WTC11 (cell line): ENCODE measurements at regions not wholly inside any gene's neighbourhood (a gene's known extent, or its start where the extent isn't known, plus 50 kb on each side); places are given as distances from the start of the nearest gene placed in this dataset.

ENCODE experiments used
- ATAC-seq: fragments of 200-7000 bp; cut with Tn5 transposase; 2 replicates; pipeline ENCODE4 v1.10.0; 2021; ENCODE audit warnings: mild to moderate bottlenecking, moderate library complexity
- CTCF ChIA-PET: fragments of 300-600 bp; sonication (Branson Sonifier 250); formaldehyde crosslinking; loops from one replicate; lab custom pipeline; 2021; ENCODE audit warnings: antibody characterized with exemption; lab: Charles Lee
- POLR2A ChIA-PET: fragments of 350-600 bp; sonication (Branson Sonifier 250); formaldehyde crosslinking; loops from one replicate; lab custom pipeline; 2021; ENCODE audit warnings: antibody characterized with exemption; lab: Charles Lee
- DNase-seq: peaks from one replicate; pipeline ENCODE4 v3.0.0; 2021; ENCODE audit warnings: low spot score
- H3K27ac Mint-ChIP-seq: 2 replicates; pipeline ENCODE4 v1.8.0; 2021; ENCODE audit warnings: mixed read lengths
- H3K27me3 Mint-ChIP-seq: 2 replicates; pipeline ENCODE4 v1.8.0; 2021; ENCODE audit warnings: low read depth, mild to moderate bottlenecking, moderate library complexity, mixed read lengths
- H3K36me3 Mint-ChIP-seq: 2 replicates; pipeline ENCODE4 v1.8.0; 2021; ENCODE audit warnings: mixed read lengths
- H3K4me1 Mint-ChIP-seq: 2 replicates; pipeline ENCODE4 v1.8.0; 2022; ENCODE audit warnings: mixed read lengths
- H3K4me3 Mint-ChIP-seq: 2 replicates; pipeline ENCODE4 v1.8.0; 2021; ENCODE audit warnings: mild to moderate bottlenecking, moderate library complexity, mixed read lengths
- H3K9me3 Mint-ChIP-seq: 2 replicates; pipeline ENCODE4 v1.8.0; 2021; ENCODE audit warnings: mixed read lengths
- AR ChIP-seq: fragments of 250-450 bp; sonication (Bioruptor Pico); IDR thresholded peaks from 2 replicates; pipeline ENCODE4 v1.9.0; 2021; ENCODE audit warnings: mild to moderate bottlenecking
- CBFB ChIP-seq: sonication (generic); formaldehyde crosslinking; IDR thresholded peaks from 2 replicates; pipeline ENCODE4 v1.8.1; 2022; ENCODE audit warnings: mild to moderate bottlenecking, low read depth, missing genetic modification reagents
- ETV6 ChIP-seq: sonication (generic); formaldehyde crosslinking; IDR thresholded peaks from 2 replicates; pipeline ENCODE4 v1.8.1; 2022; ENCODE audit warnings: mild to moderate bottlenecking, missing genetic modification reagents
- FOXK1 ChIP-seq: sonication (generic); formaldehyde crosslinking; IDR thresholded peaks from 2 replicates; pipeline ENCODE4 v1.8.0; 2022; ENCODE audit warnings: mild to moderate bottlenecking, moderate library complexity, missing genetic modification reagents
- GTF2I ChIP-seq: fragments of 250-450 bp; sonication (Bioruptor Pico); conservative IDR thresholded peaks from 2 replicates; pipeline ENCODE4 v1.4.0; 2021; ENCODE audit warnings: mild to moderate bottlenecking
- MXD4 ChIP-seq: fragments of 250-450 bp; sonication (Bioruptor Pico); IDR thresholded peaks from 2 replicates; pipeline ENCODE4 v1.8.0; 2021; ENCODE audit warnings: mild to moderate bottlenecking, moderate library complexity, borderline replicate concordance
- NFATC4 ChIP-seq: fragments of 250-450 bp; sonication (Bioruptor Pico); IDR thresholded peaks from 2 replicates; pipeline ENCODE4 v1.9.0; 2021; ENCODE audit warnings: mild to moderate bottlenecking
- SP1 ChIP-seq: sonication (generic); formaldehyde crosslinking; conservative IDR thresholded peaks from 2 replicates; pipeline ENCODE4 v1.8.1; 2022; ENCODE audit warnings: missing genetic modification reagents
- USF2 ChIP-seq: sonication (generic); formaldehyde crosslinking; IDR thresholded peaks from 2 replicates; pipeline ENCODE4 v1.8.1; 2023; ENCODE audit warnings: mild to moderate bottlenecking, missing genetic modification reagents, moderate library complexity
- ZNF138 ChIP-seq: sonication (generic); formaldehyde crosslinking; conservative IDR thresholded peaks from 2 replicates; pipeline ENCODE4 v1.8.1; 2022; ENCODE audit warnings: mild to moderate bottlenecking, moderate library complexity, missing genetic modification reagents
- ZNF232 ChIP-seq: sonication (generic); formaldehyde crosslinking; IDR thresholded peaks from 2 replicates; pipeline ENCODE4 v1.8.0; 2022; ENCODE audit warnings: mild to moderate bottlenecking, missing genetic modification reagents
- ZNF281 ChIP-seq: sonication (generic); formaldehyde crosslinking; IDR thresholded peaks from 2 replicates; pipeline ENCODE4 v1.8.0; 2023; ENCODE audit warnings: mild to moderate bottlenecking, missing genetic modification reagents
- TF ChIP-seq, protein P1 (sequence below): sonication (generic); formaldehyde crosslinking; IDR thresholded peaks from 2 replicates; pipeline ENCODE4 v1.8.1; 2022; ENCODE audit warnings: missing genetic modification reagents, borderline replicate concordance
- TF ChIP-seq, protein P2 (sequence below): sonication (generic); formaldehyde crosslinking; IDR thresholded peaks from 2 replicates; pipeline ENCODE4 v1.8.0; 2023; ENCODE audit warnings: missing genetic modification reagents
- TF ChIP-seq, protein P3 (sequence below): sonication (generic); formaldehyde crosslinking; IDR thresholded peaks from 2 replicates; pipeline ENCODE4 v1.8.1; 2023; ENCODE audit warnings: mild to moderate bottlenecking, missing genetic modification reagents, moderate library complexity
- TF ChIP-seq, protein P4 (sequence below): sonication (generic); formaldehyde crosslinking; conservative IDR thresholded peaks from 2 replicates; pipeline ENCODE4 v1.8.1; 2023; ENCODE audit warnings: mild to moderate bottlenecking, low read depth, missing genetic modification reagents, moderate library complexity
- TF ChIP-seq, protein P5 (sequence below): fragments of 250-450 bp; sonication (Bioruptor Pico); IDR thresholded peaks from 2 replicates; pipeline ENCODE4 v1.9.0; 2021; ENCODE audit warnings: mild to moderate bottlenecking, borderline replicate concordance
- TF ChIP-seq, protein P6 (sequence below): sonication (generic); formaldehyde crosslinking; IDR thresholded peaks from 2 replicates; pipeline ENCODE4 v1.8.1; 2023; ENCODE audit warnings: mild to moderate bottlenecking, missing genetic modification reagents

DNA sequence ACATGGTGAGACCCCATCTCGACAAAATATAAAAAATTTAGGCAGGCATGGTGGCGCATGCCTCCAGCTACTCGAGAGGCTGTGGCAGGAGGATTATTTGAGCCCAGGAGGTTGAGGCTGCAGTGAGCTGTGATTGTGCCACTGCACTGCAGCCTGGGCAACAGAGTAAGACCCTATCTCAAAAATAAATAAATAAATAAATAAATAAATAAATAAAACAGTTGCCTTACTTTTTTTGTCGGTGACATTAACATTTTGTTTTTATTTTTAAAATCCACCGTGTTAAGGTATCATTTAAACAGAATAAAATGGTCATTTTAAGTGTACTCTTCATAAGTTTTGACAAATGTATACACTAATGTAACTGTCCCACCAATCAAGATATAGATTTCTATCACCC is 57.0 kb downstream of the RASL11A start:
- no peak for ATAC-seq
- no peaks in the 10 kb centered on the region; the same call in 1 of the 2 replicates for H3K27me3 Mint-ChIP-seq
- DNase-seq: no peak
- H3K4me3 Mint-ChIP-seq: no peak overlapping the region
- no peaks in the 10 kb centered on the region for H3K4me1 Mint-ChIP-seq
- no peak overlapping the region for H3K27ac Mint-ChIP-seq
- H3K36me3 Mint-ChIP-seq: no peaks in the 10 kb centered on the region
- ChIA-PET POLR2A (no interaction called here), CTCF (interaction anchor here (0.6 to 2.3 kb wide), 2 partner anchors 34 to 444 kb away, joined by 3 to 5 read pairs; no protein-coding TSS in a partner anchor)
- peaks cover 14% of the 10 kb centered on the region for H3K9me3 Mint-ChIP-seq
- no peak for TF ChIP-seq NFATC4 (CRISPR knock-in tag)
- TF ChIP-seq, protein P1, sequence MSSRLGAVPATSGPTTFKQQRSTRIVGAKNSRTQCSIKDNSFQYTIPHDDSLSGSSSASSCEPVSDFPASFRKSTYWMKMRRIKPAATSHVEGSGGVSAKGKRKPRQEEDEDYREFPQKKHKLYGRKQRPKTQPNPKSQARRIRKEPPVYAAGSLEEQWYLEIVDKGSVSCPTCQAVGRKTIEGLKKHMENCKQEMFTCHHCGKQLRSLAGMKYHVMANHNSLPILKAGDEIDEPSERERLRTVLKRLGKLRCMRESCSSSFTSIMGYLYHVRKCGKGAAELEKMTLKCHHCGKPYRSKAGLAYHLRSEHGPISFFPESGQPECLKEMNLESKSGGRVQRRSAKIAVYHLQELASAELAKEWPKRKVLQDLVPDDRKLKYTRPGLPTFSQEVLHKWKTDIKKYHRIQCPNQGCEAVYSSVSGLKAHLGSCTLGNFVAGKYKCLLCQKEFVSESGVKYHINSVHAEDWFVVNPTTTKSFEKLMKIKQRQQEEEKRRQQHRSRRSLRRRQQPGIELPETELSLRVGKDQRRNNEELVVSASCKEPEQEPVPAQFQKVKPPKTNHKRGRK: no peak
- TF ChIP-seq USF2 (CRISPR knock-in tag): no peak
- TF ChIP-seq MXD4: no peak
- TF ChIP-seq ZNF138 (CRISPR knock-in tag): no peak
- TF ChIP-seq, protein P2, sequence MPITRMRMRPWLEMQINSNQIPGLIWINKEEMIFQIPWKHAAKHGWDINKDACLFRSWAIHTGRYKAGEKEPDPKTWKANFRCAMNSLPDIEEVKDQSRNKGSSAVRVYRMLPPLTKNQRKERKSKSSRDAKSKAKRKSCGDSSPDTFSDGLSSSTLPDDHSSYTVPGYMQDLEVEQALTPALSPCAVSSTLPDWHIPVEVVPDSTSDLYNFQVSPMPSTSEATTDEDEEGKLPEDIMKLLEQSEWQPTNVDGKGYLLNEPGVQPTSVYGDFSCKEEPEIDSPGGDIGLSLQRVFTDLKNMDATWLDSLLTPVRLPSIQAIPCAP (CRISPR knock-in tag): no peak
- TF ChIP-seq, protein P3, sequence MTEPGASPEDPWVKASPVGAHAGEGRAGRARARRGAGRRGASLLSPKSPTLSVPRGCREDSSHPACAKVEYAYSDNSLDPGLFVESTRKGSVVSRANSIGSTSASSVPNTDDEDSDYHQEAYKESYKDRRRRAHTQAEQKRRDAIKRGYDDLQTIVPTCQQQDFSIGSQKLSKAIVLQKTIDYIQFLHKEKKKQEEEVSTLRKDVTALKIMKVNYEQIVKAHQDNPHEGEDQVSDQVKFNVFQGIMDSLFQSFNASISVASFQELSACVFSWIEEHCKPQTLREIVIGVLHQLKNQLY (CRISPR knock-in tag): no peak
- TF ChIP-seq, protein P4, sequence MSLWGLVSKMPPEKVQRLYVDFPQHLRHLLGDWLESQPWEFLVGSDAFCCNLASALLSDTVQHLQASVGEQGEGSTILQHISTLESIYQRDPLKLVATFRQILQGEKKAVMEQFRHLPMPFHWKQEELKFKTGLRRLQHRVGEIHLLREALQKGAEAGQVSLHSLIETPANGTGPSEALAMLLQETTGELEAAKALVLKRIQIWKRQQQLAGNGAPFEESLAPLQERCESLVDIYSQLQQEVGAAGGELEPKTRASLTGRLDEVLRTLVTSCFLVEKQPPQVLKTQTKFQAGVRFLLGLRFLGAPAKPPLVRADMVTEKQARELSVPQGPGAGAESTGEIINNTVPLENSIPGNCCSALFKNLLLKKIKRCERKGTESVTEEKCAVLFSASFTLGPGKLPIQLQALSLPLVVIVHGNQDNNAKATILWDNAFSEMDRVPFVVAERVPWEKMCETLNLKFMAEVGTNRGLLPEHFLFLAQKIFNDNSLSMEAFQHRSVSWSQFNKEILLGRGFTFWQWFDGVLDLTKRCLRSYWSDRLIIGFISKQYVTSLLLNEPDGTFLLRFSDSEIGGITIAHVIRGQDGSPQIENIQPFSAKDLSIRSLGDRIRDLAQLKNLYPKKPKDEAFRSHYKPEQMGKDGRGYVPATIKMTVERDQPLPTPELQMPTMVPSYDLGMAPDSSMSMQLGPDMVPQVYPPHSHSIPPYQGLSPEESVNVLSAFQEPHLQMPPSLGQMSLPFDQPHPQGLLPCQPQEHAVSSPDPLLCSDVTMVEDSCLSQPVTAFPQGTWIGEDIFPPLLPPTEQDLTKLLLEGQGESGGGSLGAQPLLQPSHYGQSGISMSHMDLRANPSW (CRISPR knock-in tag): no peak
- no peak for TF ChIP-seq SP1
- TF ChIP-seq ETV6 (CRISPR knock-in tag): no peak
- TF ChIP-seq ZNF281: no peak
- no peak for TF ChIP-seq GTF2I (CRISPR knock-in tag)
- no peak for TF ChIP-seq ZNF232 (CRISPR knock-in tag)
- no peak for TF ChIP-seq AR (CRISPR knock-in tag)
- no peak for TF ChIP-seq FOXK1 (CRISPR knock-in tag)
- TF ChIP-seq, protein P5, sequence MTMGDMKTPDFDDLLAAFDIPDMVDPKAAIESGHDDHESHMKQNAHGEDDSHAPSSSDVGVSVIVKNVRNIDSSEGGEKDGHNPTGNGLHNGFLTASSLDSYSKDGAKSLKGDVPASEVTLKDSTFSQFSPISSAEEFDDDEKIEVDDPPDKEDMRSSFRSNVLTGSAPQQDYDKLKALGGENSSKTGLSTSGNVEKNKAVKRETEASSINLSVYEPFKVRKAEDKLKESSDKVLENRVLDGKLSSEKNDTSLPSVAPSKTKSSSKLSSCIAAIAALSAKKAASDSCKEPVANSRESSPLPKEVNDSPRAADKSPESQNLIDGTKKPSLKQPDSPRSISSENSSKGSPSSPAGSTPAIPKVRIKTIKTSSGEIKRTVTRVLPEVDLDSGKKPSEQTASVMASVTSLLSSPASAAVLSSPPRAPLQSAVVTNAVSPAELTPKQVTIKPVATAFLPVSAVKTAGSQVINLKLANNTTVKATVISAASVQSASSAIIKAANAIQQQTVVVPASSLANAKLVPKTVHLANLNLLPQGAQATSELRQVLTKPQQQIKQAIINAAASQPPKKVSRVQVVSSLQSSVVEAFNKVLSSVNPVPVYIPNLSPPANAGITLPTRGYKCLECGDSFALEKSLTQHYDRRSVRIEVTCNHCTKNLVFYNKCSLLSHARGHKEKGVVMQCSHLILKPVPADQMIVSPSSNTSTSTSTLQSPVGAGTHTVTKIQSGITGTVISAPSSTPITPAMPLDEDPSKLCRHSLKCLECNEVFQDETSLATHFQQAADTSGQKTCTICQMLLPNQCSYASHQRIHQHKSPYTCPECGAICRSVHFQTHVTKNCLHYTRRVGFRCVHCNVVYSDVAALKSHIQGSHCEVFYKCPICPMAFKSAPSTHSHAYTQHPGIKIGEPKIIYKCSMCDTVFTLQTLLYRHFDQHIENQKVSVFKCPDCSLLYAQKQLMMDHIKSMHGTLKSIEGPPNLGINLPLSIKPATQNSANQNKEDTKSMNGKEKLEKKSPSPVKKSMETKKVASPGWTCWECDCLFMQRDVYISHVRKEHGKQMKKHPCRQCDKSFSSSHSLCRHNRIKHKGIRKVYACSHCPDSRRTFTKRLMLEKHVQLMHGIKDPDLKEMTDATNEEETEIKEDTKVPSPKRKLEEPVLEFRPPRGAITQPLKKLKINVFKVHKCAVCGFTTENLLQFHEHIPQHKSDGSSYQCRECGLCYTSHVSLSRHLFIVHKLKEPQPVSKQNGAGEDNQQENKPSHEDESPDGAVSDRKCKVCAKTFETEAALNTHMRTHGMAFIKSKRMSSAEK (CRISPR knock-in tag): no peak
- no peak for TF ChIP-seq CBFB
- TF ChIP-seq, protein P6, sequence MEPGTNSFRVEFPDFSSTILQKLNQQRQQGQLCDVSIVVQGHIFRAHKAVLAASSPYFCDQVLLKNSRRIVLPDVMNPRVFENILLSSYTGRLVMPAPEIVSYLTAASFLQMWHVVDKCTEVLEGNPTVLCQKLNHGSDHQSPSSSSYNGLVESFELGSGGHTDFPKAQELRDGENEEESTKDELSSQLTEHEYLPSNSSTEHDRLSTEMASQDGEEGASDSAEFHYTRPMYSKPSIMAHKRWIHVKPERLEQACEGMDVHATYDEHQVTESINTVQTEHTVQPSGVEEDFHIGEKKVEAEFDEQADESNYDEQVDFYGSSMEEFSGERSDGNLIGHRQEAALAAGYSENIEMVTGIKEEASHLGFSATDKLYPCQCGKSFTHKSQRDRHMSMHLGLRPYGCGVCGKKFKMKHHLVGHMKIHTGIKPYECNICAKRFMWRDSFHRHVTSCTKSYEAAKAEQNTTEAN (CRISPR knock-in tag): no peak
